Transverse colon (tissue), 4 donors: ENCODE measurements at regions not wholly inside any gene's neighbourhood (a gene's known extent, or its start where the extent isn't known, plus 50 kb on each side); places are given as distances from the start of the nearest gene placed in this dataset.
"Not testable (repeated sequence)": the region's sequence is repeated elsewhere in the genome, so short reads cannot be mapped to it uniquely, and the experiment has no call there.

Experiments
- DNase-seq: peaks from one replicate; pipeline ENCODE4 v3.0.0-alpha.2; 2019
- H3K27ac ChIP-seq, 4 donors: fragments of 200-600 bp; sonication (generic); 2 replicates each; pipeline ENCODE4 v1.5.1; 2016 to 2018; ENCODE audit warnings: inconsistent platforms in 4 of 4
- H3K27me3 ChIP-seq: fragments of 200-600 bp; sonication (generic); 2 replicates; pipeline ENCODE4 v1.5.1; 2017; ENCODE audit warnings: inconsistent platforms
- H3K36me3 ChIP-seq, 4 donors: fragments of 200-600 bp; sonication (generic); 2 replicates each; pipeline ENCODE4 v1.5.1; 2017 to 2019; ENCODE audit warnings: inconsistent platforms in 4 of 4
- H3K4me1 ChIP-seq, 4 donors: fragments of 200-600 bp; sonication (generic); 2 replicates each; pipeline ENCODE4 v1.5.1; 2017 to 2020; ENCODE audit warnings: inconsistent platforms in 4 of 4
- H3K4me3 ChIP-seq, 4 donors: fragments of 200-600 bp; sonication (generic); 1 replicate in 1 of 4; 2 replicates in 3 of 4; pipeline versions ENCODE4 v1.5.1 to v1.6.1; 2017 to 2019; ENCODE audit warnings: inconsistent platforms in 4 of 4
- H3K9me3 ChIP-seq, 2 donors: fragments of 200-600 bp; sonication (generic); 2 replicates each; pipeline ENCODE4 v1.5.1; 2017 to 2019; ENCODE audit warnings: inconsistent platforms in 2 of 2
- CTCF ChIP-seq, 5 experiments: fragments of 200-600 bp in 3 of 5; fragments of 450-650 bp in 2 of 5; sonication (generic) in 3 of 5; IDR thresholded peaks; 1 replicate in 2 of 5; 2 replicates in 3 of 5; pipeline ENCODE4 v1.5.1; 2016 to 2017; ENCODE audit warnings: antibody characterized with exemption in 5 of 5, inconsistent platforms in 3 of 5, mild to moderate bottlenecking in 2 of 5, moderate library complexity in 1 of 5
- EP300 ChIP-seq: sonication (generic); formaldehyde crosslinking; IDR thresholded peaks from one replicate; pipeline ENCODE4 v1.6.1; 2017; ENCODE audit warnings: antibody characterized with exemption, low read depth
- POLR2A ChIP-seq: fragments of 450-650 bp; IDR thresholded peaks from one replicate; pipeline ENCODE4 v1.6.1; 2016; ENCODE audit warnings: antibody characterized with exemption, mild to moderate bottlenecking, moderate library complexity
- POLR2AphosphoS5 ChIP-seq, 3 donors: sonication (generic); formaldehyde crosslinking; IDR thresholded peaks; one replicate each; pipeline ENCODE4 v1.6.1; 2016; ENCODE audit warnings: antibody characterized with exemption in 3 of 3
- WGBS, 2 donors: methylation state at CpG; one replicate each; pipeline ENCODE4 v1.1.5; 2018; ENCODE audit warnings: low coverage in 1 of 2; 5-methylcytosine and 5-hydroxymethylcytosine counted together
- in situ Hi-C, 4 donors: fragments of 200-750 bp; cut with MboI; loops; one replicate each; pipeline versions ENCODE4 v1.15.0 to v1.15.1; 2017; ENCODE audit warnings: low sequenced_read_pairs in 3 of 4, low pct_ligation_motif_present in 1 of 4, low pct_unique_long_range_greater_than_20kb in 1 of 4
- intact Hi-C: fragments of 100-400 bp; cut with DNase I; formaldehyde crosslinking; loops from one replicate; pipeline ENCODE4 v1.15.1; 2023; ENCODE audit warnings: low total_unique reads

DNA sequence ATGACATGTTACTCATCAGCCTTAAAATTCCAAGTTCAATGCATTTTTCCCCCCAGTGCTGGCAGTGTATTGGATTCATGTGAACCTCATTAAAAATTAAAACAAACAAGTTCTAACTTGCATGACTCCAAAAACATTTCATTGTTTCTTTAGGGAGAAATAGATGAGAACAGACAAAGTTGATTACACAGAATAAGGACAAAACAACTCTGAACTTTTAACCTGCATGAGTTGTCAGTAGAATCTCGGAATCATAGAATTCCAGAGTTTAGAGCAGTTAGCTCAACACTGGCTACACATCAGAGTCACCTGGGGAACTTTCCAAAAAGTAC, 127.5 kb downstream of the TMX1 start:
- no peaks in the 10 kb centered on the region for H3K27me3 ChIP-seq
- in situ Hi-C loops (no loop called here), intact Hi-C loops (no loop called here)
- H3K9me3 ChIP-seq, result no peaks in the 10 kb centered on the region
- no peak for DNase-seq
- no peaks in the 10 kb centered on the region for H3K36me3 ChIP-seq
- no peak overlapping the region for H3K4me3 ChIP-seq
- no peaks in the 10 kb centered on the region for H3K4me1 ChIP-seq
- TF ChIP-seq EP300 (no peak), POLR2AphosphoS5 (IDR thresholded peaks at IDR 0.05) (no peak), CTCF (IDR thresholded peaks at IDR 0.05) (no peak), POLR2A (no peak)
- H3K27ac ChIP-seq, result no peak overlapping the region
- 40 to 42% methylated on average over 1 of the region's 1 CpG for WGBS, 2 donors

DNA sequence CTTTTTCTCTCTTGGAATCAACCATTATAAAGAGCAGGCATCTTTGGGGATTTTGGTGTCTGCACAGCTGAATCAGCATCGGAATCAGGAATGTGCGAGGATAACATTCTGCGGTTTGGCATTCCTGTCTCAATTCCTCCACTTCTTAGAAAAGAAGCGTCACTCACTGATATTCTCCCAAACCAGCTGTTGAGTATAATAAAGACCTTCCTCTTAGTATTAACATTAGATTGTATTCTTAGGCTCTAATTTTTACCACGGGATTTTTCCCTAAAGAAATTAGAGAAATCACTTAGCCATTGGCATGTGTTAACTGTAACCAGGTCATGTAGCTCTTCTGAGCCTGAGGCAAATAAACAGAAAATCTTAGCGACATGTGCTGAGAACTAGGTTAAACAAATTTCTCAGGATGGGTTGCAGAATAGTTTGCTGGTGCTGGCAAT, 128.7 kb downstream of the TMX1 start:
- DNase-seq, result no peak
- intact Hi-C loops, result no loop called here
- TF ChIP-seq EP300, result no peak
- peak in 1 of 3 donors; percentile 47 for TF ChIP-seq POLR2AphosphoS5 (IDR thresholded peaks at IDR 0.05)
- no peak for TF ChIP-seq POLR2A
- no peak for TF ChIP-seq CTCF (IDR thresholded peaks at IDR 0.05)

GRCh38 chr14:51369814-51370213, 129.8 kb downstream of the TMX1 start:
- H3K27ac ChIP-seq, result no peak overlapping the region

More for the DNA sequence above, 128.7 kb downstream of the TMX1 start:
- Histone ChIP-seq H3K9me3 (no peaks in the 10 kb centered on the region), H3K27ac (peak overlapping the region; percentile 8 to 51 (median 36)), H3K27me3 (no peaks in the 10 kb centered on the region), H3K36me3 (no peaks in the 10 kb centered on the region), H3K4me3 (no peak overlapping the region), H3K4me1 (no peaks in the 10 kb centered on the region)
- WGBS, 2 donors, result 70 to 77% methylated on average over 4 to 6 of the region's 6 CpGs
- in situ Hi-C loops, result no loop called here

DNA sequence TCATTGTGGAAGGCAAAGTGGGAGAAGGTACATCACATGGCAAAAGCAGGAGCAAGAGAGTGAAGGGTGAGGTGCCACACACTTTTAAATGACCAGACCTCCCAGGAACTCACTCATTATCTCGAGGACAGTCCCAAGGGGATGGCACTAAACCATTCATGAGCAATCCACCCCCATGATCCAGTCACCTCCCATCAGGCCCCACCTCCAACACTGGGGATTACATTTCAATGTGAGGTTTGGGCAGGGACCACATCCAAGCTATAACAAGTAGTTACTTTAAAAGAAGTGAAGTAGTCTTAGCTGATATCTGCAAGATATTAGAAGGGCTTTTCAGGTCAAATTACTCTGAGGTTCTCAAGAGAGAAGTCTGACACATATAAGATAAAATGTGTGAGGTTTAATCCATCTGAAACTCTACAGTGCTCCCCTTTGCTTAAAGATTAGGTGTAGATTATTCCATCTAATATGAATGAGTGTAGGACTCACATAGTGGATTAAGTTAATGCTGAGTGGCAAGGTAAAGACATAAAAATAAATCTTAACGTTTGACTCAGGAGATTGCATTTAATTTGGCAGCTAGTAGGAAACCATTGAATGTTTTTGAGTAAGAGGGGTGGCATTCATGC, 130.8 kb downstream of the TMX1 start:
- H3K4me3 ChIP-seq, result no peak overlapping the region
- DNase-seq, result no peak
- TF ChIP-seq CTCF (IDR thresholded peaks at IDR 0.05), result no peak
- H3K36me3 ChIP-seq, result no peaks in the 10 kb centered on the region
- no peaks in the 10 kb centered on the region for H3K27me3 ChIP-seq
- no peaks in the 10 kb centered on the region for H3K9me3 ChIP-seq
- in situ Hi-C loops, result loop anchor here in 1 of 4 donors (10.0 kb wide), 1 partner anchor 404 kb away; no protein-coding TSS in a partner anchor
- no peak overlapping the region for H3K27ac ChIP-seq
- intact Hi-C loops, result no loop called here
- WGBS, 2 donors, result 31 to 39% methylated on average over 2 of the region's 2 CpGs
- H3K4me1 ChIP-seq, result no peaks in the 10 kb centered on the region

More at GRCh38 chr14:51369814-51370213, 129.8 kb downstream of the TMX1 start:
- no peaks in the 10 kb centered on the region for H3K36me3 ChIP-seq
- 60 to 76% methylated on average over 6 to 8 of the region's 8 CpGs for WGBS, 2 donors
- no peaks in the 10 kb centered on the region for H3K9me3 ChIP-seq
- DNase-seq, result no peak
- no peaks in the 10 kb centered on the region for H3K27me3 ChIP-seq
- in situ Hi-C loops, result loop anchor here in 1 of 4 donors (10.0 kb wide), 1 partner anchor 405 kb away; no protein-coding TSS in a partner anchor
- H3K4me1 ChIP-seq, result no peaks in the 10 kb centered on the region
- intact Hi-C loops, result no loop called here
- TF ChIP-seq CTCF (IDR thresholded peaks at IDR 0.05) (peak in 3 of 5 experiments; percentile 25 to 41 (median 29)), EP300 (no peak)
- no peak overlapping the region for H3K4me3 ChIP-seq

- H3K4me1 ChIP-seq, H3K27ac ChIP-seq, H3K4me3 ChIP-seq, DNase-seq, H3K27me3 ChIP-seq, intact Hi-C loops, H3K9me3 ChIP-seq, H3K36me3 ChIP-seq: not testable (repeated sequence)
- in situ Hi-C loops, result loop anchor here in 1 of 4 donors (10.0 kb wide), 1 partner anchor 398 kb away; no protein-coding TSS in a partner anchor
- WGBS, 2 donors, result 90% methylated on average over 2 of the region's 2 CpGs; no CpG with 5 or more reads in 1 of the 2 donors
Measured at GRCh38 chr14:51377186-51377585, 137.1 kb downstream of the TMX1 start.
